ENCODE measurements at regions not wholly inside any gene's neighbourhood (a gene's known extent, or its start where the extent isn't known, plus 50 kb on each side); places are given as distances from the start of the nearest gene placed in this dataset.

DNA sequence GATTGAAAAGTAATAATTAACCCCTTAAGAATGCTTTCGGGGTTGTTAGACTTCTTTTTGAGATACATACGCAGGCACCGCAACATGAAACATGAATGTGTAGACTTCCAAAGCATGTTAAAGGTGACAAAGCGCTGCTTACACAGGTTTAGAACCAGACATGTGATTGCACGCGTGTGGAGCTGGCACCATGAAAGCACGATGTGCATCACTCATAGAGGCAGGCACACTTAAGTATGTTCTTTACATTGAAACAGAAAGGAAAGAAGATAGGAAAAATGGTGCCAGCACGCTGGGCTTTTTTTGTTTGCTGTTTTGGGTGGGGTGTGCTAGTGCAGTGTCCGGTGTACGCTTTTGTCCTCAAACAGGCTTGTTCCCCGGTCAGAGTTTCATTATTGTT, 83.6 kb upstream of the PPARA start:
- no peak for DNase-seq (ENCODE audit: low read depth)

DNA sequence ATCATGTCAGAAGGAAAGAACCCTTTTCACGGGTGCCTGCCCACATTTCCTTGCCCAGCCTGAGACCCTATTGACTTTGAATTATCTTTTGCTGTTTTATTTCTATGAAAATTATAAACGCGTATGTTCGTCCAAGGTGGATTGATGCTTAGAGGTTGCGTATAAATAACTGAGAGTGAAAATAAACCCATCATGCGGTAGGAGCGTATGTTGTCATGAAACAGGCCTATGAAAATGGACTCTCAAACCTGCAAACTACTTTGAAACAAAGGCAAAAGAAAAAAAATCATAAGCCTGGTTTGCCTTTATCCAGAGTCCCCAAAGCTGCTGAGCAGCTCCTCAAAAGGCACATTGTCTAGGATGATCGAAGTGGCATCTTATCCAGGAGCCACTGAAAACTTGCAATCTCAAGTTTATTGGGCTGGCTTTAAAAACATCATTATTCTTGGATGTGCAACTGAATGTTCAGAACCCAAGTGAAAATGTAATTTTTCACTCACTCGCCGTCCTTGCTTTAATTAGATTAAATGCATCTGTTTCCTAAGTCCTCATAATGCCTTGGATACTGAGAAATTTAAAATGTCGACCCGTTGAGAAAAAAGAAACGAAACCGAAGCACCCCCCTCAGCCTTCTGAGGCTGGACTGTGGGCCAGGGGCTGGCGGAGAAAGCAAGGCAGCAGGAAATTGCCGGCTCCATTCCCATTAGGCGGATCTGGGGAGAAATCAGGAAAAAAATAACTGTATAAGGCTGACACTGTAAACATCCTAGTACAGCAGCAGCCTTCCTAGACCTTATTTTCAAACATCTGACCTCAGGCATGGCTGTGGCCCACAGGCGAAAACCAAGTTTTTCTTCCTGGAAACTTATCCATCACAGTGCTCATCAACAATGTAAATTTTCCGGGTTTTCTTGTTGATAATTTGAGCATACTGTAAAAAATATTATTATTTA, 82.9 kb upstream of the PPARA start:
- no peak for DNase-seq (ENCODE audit: low read depth)

DNA sequence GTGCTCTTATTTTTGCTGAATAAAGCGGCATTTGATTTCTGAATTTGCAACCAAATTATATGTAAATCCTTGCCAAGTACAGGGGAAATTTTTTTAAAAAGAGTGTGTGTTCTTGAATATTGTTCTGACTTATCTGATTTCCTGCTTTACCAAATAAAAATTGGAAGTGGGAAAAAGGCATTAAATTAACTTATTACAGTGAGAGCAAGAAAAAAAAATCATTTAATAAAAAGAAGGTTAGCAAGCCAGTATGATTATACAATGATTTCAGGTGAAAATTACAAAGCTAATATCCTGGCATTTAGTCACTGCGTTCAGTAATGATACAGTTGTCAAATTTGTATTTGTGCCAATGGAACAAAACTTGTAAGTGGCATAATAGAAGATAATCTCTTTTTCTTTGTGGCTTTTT, 82.1 kb upstream of the PPARA start:
- no peak for DNase-seq (ENCODE audit: low read depth)

DNA sequence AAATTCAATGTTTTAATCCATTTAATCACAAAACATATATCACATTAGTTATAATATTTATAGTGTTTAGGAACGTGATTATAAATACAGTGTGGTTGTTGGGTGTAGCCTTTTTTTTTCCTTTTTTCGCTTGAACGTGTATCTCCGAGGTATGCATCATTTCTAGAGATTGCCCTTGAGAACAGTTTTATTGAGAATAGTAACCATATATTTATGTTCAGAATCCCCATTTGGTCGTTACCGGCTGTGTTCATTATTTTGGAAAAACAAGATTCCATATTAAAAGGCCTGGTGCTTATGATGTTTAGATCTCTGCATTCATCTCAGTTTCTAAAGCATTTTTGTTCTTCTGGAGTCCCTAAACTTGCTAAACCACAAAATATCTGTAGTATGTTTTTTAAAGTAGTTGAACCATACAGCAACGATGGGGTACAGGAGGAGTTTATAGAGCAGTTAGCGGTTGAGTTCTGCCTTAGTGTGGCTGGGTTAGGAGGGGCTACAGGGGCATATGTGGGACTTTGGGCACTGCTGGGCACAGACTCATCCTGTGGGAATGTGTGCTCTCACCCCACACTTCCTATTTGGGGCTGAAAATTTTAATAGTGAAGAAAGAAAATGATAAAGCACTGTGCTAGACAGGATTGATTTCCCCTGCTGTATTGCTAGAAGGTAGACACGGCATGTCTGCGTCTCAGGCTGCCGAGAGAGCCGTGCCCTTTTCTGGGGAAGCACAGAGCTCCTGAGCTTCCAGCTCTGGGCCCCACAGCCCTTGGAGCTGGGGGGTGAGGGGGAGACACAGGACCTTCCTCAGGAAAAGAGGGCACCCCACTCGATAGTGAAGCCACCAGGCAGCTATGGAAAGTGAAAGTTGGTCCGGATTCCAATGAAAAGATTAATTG, 81.5 kb upstream of the PPARA start:
- no peak for DNase-seq (ENCODE audit: low read depth)

DNA sequence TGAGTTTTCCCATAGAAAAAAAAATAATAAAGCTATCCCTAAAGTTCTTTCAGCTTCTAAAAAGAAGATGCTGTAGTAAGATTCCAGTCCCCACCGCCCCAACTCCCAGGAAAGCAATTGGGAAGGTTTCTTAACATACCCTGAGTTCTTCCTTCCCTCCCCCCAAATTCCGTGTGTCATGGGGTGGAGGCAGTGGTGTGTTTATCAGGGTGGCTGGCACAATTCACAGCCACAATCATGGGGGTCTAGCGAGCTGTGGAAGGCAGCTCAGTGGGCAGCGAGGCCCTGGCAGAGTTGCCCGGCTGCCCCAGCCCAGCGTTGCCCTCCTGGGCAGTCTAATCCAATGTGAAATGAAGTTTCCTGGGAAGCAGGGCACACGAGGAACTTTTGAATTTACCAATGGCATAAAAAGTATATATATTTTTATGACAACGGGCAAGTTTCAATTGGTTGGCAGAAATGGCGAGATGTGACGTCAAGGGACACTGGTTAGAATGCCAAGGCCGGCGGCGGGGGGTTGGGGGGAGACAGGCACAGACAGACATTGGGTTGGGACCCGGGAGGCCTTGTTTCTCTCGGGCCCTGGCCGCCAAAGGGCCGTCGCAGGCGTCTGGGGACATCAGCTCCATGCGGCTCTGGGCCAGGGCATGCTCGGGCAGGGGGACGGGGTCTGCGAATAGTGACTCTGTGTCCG, 80.7 kb upstream of the PPARA start:
- no peak for DNase-seq (ENCODE audit: low read depth)

DNA sequence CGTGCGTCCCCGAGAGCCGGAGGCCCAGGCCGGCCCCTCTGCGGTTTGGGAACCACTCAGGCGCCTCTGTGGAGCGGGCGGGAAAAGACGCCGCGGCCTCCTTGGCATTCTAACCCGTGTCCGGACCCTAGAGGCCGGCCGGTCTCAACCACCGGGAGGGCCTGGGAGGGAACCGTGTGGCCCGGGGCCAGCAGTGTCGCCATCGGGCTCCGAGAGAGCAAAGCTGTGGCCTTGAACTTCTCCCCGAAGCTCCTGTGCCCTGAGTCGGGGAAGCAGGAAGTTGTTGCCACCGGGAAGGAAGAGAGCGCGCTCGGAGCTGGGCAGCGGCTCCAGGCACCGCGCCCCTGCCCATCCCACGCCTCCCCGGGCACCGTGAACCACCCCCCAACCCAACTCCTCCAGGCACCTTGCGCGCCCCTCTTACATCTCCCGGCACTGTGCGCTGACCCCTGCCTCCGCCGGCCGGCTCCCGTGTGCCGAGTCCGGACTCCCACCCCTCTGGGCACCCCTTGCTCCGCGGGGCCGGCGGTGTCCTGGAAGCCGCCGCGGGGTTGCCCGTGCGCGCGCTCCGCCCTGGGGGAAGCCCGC, 80.0 kb upstream of the PPARA start:
- DNase-seq (ENCODE audit: low read depth), result no peak

DNA sequence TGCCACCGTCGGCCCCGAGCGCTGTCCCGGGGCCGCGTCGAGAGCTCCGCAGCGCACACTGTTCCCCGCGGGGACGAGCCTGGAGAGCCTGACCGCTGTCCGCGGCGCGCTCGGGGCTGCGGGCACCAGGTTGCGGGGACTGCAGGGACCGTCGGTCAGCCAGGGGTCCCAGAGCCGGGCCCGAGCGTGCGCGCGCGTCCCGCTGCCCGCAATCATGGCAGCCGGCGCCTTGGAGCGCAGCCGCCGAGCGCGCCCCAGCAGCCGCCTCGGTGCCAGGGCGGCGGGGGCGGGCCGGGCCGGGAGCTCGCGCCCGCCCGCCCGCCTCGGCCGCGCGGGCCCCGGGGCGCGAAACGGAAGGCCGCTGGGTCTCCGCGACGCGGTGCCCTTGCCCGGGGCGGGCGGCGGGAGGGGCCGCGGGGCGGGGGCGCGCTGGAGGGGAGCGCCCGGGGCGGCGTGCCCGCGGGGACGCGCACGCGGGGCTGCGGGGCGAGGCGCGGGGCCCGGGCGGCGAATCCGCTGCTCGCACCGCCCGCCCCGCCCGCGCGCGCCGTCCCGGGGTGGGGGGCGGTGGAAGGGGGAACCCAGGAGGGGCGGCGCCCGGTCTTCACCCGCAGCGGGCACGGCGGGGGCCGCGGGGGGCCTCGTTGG, 79.4 kb upstream of the PPARA start:
- no peak for DNase-seq (ENCODE audit: low read depth)

DNA sequence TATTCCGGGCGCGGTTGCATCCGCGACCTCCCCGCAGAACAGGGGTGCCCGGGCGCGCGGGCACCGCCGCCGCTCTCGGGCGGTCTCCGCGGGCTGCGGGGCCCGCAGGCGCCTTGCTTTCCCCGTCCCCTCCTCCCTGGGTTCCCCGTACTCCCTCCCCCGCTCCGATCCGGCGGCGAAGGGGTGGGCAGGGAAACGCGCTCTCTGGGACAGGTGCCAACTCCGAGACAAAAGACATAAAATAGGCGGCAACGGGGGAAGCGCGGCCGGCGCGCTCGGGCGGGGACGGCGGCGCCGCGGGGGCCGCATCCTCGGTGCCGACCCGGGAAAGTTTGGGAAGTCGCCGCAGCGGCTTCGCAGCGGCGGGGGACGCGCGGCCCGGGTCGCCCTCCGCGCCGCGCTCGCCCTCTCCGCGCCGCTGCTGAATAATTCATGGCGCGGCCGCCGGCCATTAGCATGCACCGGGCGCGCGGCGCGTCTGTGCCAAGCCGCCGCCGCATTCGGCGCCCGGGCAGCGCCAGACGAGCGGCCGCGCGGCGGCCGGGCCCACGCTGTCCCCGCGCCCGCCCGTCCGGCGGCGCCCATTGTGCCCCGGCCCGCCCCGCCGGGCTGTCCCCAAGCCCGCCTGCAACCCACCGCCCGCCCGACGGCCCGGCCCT, 78.7 kb upstream of the PPARA start:
- no peak for DNase-seq (ENCODE audit: low read depth)

DNA sequence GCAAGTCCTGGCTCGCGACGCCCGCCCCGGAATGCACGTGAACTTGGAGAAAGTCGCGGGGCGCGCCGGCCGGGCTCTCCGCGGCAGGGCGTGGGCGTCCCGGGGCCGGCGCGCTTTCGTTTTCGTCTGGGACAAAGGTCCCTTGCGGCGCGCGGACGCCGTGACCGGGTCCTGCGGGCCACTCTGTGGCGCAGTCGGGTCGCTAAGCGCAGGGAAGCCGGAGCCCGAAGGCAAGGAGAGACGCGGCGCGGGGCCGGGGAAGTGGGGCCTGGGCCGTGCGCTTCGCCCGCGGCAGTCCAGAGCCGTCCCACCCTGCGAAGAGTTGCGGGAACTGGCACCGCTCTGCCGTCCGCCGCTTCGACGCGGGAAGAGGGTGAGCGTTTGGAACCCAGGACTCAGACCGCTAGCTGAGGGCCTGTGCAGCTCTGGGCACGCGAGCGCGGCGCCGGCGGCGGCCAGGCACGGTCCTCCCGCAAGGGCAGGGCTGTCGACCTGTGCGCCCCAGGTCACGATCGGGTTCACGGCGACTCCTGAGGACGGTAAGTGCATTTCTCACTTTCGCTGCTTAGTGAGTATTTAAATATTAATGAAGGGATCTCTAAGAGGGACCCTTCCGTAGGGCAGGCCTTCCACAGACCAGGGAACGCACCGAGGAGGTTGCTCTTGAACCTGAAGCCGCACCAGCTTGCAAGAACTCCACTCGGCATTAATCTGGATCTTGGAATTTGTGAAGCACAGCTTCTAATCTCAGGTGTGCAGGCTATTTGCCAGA, 78.0 kb upstream of the PPARA start:
- DNase-seq (ENCODE audit: low read depth), result no peak

DNA sequence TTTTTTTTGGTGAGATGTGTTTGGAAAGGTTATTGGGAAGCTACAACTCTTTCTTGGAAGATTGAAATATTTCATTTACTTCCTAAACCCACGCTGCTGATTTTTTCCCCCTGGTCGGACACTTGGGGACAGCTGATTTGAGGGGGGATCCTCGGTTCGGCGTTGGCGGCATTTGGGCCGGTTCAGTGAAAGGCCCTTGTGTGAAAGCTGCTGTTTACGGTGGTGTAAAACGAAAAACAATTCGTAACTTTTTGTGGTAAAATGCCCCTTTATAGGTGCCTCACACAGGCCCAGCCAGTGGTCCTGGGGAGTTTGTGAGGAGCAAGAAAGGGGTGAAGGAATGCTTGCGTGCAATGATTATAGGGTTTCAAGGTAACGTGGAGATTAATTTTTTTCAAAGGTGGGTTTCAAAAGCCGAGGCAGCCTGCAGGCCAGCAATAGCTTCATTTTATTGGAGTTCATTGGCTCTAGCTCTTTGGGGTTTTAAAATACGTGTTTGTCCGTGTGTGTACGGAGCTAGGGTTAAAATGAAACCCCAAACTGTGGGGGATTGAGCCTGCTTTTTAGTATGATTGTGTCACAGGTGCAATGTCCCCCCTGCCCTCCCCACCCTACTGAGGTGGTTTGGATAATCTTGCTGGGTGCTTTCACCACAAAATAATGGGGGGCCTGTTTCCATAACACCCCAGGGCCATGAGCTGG, 77.2 kb upstream of the PPARA start:
- DNase-seq (ENCODE audit: low read depth), result no peak

DNA sequence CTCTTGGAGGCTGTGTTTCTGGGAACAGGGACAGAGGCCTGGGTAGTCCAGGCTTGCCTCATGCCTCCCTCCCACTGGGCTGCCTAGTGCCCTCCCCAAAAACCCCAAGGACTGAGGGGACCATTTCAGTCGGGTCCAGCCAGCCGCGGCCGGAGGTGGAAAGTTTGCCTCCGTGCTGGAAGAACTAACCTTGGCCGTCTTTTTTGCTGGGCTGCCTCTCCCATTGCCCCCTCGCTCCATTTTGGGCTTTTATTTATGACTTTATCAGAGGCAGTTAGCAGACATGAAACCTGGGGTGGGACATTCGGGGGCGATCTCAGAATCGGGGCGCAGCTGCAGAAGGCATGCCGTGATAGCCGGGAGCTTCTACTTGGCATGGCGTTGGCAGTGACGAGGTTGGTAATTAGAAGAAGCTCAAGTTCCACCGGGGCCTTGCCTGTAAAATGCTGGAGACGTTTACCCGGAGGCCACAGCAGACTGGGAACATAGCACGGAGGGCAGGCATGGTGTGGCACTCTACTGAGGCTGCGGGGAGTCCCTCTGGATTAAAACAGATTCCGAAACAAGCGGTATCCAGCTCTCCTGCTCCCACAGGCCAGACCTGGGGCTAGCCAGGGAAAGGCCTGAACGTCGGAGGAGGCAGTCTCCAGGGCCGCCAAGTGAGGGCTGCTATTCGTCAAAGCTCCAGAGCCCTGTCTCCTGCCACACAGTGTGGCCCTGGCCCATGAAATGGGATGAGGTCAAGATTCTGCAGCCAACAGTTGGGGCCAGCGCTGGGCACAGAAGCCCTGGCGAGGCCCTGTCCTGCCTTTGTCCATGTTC, 76.4 kb upstream of the PPARA start:
- DNase-seq (ENCODE audit: low read depth), result no peak

DNA sequence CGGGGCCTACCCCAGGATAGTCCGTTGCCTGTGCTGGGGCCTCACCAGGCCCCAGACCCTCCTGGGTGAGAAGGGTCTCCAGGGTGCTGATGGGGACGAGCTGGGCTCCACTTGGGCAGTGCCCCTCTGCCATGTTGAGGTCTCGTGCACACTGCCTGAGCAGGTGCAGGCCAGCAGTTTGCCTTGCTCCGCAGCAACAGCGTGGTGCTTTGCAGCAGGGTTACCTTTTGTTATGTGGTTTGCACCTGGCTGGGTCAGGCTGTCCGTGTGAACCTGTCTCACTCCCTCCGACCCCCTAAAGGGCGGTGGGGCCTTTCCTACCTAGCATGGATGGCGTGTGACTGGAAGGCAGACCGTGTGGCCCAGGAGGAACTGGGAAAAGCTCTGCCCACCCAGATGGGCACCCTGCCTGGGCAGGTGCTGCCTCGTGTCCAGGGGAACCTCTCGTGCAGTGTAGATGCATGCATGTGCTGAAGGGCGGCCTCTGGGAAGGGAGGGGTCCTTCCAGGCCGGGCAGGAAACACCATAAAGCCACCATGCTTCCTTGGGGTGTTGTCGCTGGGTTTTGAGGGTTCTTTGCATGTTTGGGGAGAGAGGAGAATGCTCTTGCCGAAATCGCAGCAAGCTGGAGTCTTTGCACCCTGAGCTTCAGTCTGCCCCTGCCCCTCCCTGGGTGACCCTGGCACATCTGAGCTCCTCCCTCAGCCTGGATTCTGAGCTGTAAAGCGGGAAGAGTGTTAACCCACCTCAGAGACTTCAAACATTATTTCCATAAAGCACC, 75.4 kb upstream of the PPARA start:
- DNase-seq (ENCODE audit: low read depth), result no peak

DNA sequence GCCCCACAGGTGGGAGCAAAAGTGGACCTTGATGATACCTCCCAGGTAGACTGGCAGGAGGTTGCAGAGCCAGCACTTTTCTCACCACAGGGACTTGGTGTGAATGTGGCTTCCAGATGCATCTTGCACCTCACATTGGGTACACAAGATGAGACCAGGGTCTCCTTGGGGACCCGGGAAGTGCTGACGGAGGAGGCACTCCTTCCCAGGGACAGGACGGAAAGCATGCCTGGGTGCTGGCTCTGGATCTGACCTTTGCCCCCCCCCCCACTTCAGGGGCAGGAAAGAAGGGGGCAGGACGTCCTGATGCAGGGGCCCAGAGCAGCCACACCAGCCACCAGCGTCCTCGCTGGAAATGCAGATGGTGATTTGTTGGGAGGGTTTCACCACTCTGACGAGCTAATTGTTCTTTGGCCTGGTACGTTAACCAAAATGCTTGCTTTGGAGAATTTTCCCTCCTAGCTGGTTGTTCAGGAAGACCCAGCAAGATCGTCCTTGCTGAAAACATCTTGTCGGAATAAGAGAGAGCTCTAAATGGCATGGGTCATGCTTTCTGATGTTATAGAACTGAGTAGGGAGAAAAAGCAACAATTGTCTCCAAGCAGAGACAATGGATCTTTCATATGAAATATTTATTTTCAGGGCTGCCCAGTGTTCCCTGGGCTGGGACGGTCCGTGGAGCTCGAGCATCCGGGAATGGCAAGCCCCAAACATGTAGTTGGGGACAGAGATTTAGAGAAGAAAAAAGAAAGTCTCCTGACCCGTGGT, 74.4 kb upstream of the PPARA start:
- no peak for DNase-seq (ENCODE audit: low read depth)

DNA sequence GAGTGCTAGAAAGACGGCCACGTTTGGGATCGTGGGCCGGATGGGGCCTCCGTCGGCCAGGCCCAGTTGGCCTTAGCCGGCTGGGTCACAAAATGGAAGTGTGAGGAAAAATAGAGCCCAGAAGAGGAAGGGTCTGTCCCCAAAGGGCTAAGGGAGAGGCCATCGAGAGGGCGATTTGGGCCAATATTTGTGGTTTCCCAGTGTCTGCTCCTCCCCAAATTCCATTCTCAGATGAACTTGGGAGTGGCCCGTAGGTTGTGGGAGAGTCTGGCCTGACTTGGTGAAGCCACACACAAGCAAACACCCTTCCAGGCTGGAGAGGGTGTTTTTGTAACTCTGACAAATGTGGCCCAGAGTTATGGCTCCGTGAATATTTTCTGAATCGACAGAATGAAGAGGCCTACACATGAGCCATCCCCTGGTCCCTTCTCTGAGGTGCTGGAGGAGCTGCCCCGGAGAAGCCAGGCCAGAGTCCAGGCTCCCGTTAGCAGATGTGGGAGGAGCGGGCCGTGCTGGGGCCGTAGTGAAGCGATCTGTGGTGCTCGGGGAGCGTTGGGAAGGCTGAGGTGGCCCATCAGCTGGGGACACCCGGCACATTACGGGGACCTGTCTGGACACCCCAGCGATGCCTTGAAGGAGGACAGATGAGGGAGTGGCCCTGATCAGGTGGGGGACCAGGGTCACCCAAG, 73.5 kb upstream of the PPARA start:
- DNase-seq (ENCODE audit: low read depth), result no peak

DNA sequence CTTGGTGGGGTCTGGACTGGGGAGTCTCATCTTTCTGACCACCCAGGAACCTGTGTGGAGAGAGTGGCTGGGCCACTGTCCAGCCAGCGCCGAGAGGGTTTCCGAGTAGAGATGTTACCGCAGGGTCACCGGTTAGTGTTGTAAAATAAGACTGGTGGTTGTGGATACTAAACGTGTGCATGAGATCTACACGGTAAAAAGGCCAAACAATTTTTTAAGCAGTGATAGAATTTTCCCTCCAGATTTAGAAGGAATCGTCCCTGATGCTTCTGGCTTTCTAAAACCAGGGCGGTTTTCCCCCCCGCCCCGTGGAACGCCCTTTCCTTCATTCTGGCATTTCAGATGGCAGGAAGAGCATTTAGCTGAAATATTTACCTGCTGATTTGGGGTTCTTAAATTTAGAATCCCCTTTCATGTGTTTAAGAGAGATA, 72.6 kb upstream of the PPARA start:
- no peak for DNase-seq (ENCODE audit: low read depth)

Data from stimulated activated CD8-positive, alpha-beta memory T cell treated with anti-CD3 and anti-CD28 coated beads, Interleukin-12 subunit alpha, Interleukin-12 subunit beta, amount 100 ng/mL, for 1 hour (primary cell).